NAMALWA (cell line): ENCODE measurements at regions not wholly inside any gene's neighbourhood (a gene's known extent, or its start where the extent isn't known, plus 50 kb on each side); places are given as distances from the start of the nearest gene placed in this dataset.

Experiments
- DNase-seq: peaks from one replicate; pipeline ENCODE4 v3.0.0-alpha.2; 2015; ENCODE audit warnings: low spot score

- DNase-seq: no peak
These were observed 869.1 kb downstream of the SLC4A3 start for GRCh38 chr2:220496513-220496912.

- no peak for DNase-seq
These were observed 871.8 kb downstream of the SLC4A3 start for GRCh38 chr2:220499225-220499624.

GRCh38 chr2:220502539-220502938 is 875.1 kb downstream of the SLC4A3 start:
- no peak for DNase-seq

GRCh38 chr2:220503431-220503830 is 876.0 kb downstream of the SLC4A3 start:
- DNase-seq: no peak

GRCh38 chr2:220504938-220505503 is 877.6 kb downstream of the SLC4A3 start:
- no peak for DNase-seq

- DNase-seq: no peak
These were observed 879.0 kb downstream of the SLC4A3 start for GRCh38 chr2:220506466-220506865.

- no peak for DNase-seq
These were observed 881.8 kb downstream of the SLC4A3 start for GRCh38 chr2:220509096-220509757.

- DNase-seq: no peak
These were observed 882.5 kb downstream of the SLC4A3 start for GRCh38 chr2:220509966-220510365.

- no peak for DNase-seq
These were observed 883.2 kb downstream of the SLC4A3 start for GRCh38 chr2:220510668-220511067.

- DNase-seq: no peak
These were observed 885.0 kb downstream of the SLC4A3 start for GRCh38 chr2:220512419-220512818.

- DNase-seq: no peak
These were observed 886.3 kb downstream of the SLC4A3 start for GRCh38 chr2:220513573-220514288.

- no peak for DNase-seq
These were observed 894.1 kb downstream of the SLC4A3 start for GRCh38 chr2:220521551-220521950.

GRCh38 chr2:220528180-220528675 is 900.8 kb downstream of the SLC4A3 start:
- DNase-seq: no peak

GRCh38 chr2:220531216-220531615 is 903.8 kb downstream of the SLC4A3 start:
- DNase-seq: no peak

- peak; percentile 41 for DNase-seq
These were observed 906.1 kb downstream of the SLC4A3 start for GRCh38 chr2:220533485-220533884.

- no peak for DNase-seq
These were observed 912.1 kb downstream of the SLC4A3 start for GRCh38 chr2:220539481-220539880.

GRCh38 chr2:220544049-220544448 is 916.6 kb downstream of the SLC4A3 start:
- no peak for DNase-seq

GRCh38 chr2:220550995-220551700 is 923.7 kb downstream of the SLC4A3 start:
- no peak for DNase-seq

GRCh38 chr2:220552790-220553535 is 925.5 kb downstream of the SLC4A3 start:
- DNase-seq: no peak

- DNase-seq: no peak
These were observed 928.7 kb downstream of the SLC4A3 start for GRCh38 chr2:220555961-220556630.

GRCh38 chr2:220556658-220557057 is 929.2 kb downstream of the SLC4A3 start:
- no peak for DNase-seq
